GM21737 (cell line): ENCODE measurements at regions not wholly inside any gene's neighbourhood (a gene's known extent, or its start where the extent isn't known, plus 50 kb on each side); places are given as distances from the start of the nearest gene placed in this dataset.

ENCODE experiments used
- ATAC-seq: cut with Tn5 transposase; IDR thresholded peaks from one replicate; pipeline ENCODE4 v1.9.1; 2021; ENCODE audit warnings: mild to moderate bottlenecking, moderate library complexity; ENCODE audit not compliant: unreplicated experiment

- ATAC-seq, result no peak
Observed at GRCh38 chr13:104473936-104474335, 1407.7 kb upstream of the SLC10A2 start.

- no peak for ATAC-seq
Observed at GRCh38 chr13:104466016-104466415, 1399.8 kb upstream of the SLC10A2 start.

GRCh38 chr13:104461049-104461448 lies 1394.8 kb upstream of the SLC10A2 start:
- no peak for ATAC-seq

GRCh38 chr13:104460554-104460953 lies 1394.3 kb upstream of the SLC10A2 start:
- no peak for ATAC-seq

- no peak for ATAC-seq
Observed at GRCh38 chr13:104450006-104450405, 1383.8 kb upstream of the SLC10A2 start.

GRCh38 chr13:104447348-104447747 lies 1381.1 kb upstream of the SLC10A2 start:
- ATAC-seq, result no peak

GRCh38 chr13:104442536-104442935 lies 1376.3 kb upstream of the SLC10A2 start:
- ATAC-seq, result no peak

- ATAC-seq, result no peak
Observed at GRCh38 chr13:104436555-104436954, 1370.3 kb upstream of the SLC10A2 start.

GRCh38 chr13:104431895-104432294 lies 1365.7 kb upstream of the SLC10A2 start:
- ATAC-seq, result no peak

GRCh38 chr13:104426435-104426834 lies 1360.2 kb upstream of the SLC10A2 start:
- no peak for ATAC-seq

GRCh38 chr13:104422668-104423067 lies 1356.5 kb upstream of the SLC10A2 start:
- ATAC-seq, result no peak

- no peak for ATAC-seq
Observed at GRCh38 chr13:104416973-104417372, 1350.8 kb upstream of the SLC10A2 start.

- ATAC-seq, result no peak
Observed at GRCh38 chr13:104414771-104415170, 1348.6 kb upstream of the SLC10A2 start.

GRCh38 chr13:104414181-104414580 lies 1348.0 kb upstream of the SLC10A2 start:
- no peak for ATAC-seq

GRCh38 chr13:104411141-104411765 lies 1345.0 kb upstream of the SLC10A2 start:
- ATAC-seq, result no peak

GRCh38 chr13:104408733-104409132 lies 1342.5 kb upstream of the SLC10A2 start:
- no peak for ATAC-seq

GRCh38 chr13:104404325-104404724 lies 1338.1 kb upstream of the SLC10A2 start:
- ATAC-seq, result no peak

- ATAC-seq, result no peak
Observed at GRCh38 chr13:104389691-104390090, 1323.5 kb upstream of the SLC10A2 start.

GRCh38 chr13:104387510-104387909 lies 1321.3 kb upstream of the SLC10A2 start:
- ATAC-seq, result no peak

GRCh38 chr13:104385404-104385803 lies 1319.2 kb upstream of the SLC10A2 start:
- no peak for ATAC-seq

- no peak for ATAC-seq
Observed at GRCh38 chr13:104382951-104383350, 1316.7 kb upstream of the SLC10A2 start.

GRCh38 chr13:104376588-104376987 lies 1310.4 kb upstream of the SLC10A2 start:
- no peak for ATAC-seq

GRCh38 chr13:104375614-104376013 lies 1309.4 kb upstream of the SLC10A2 start:
- ATAC-seq, result no peak
